ENCODE measurements at regions not wholly inside any gene's neighbourhood (a gene's known extent, or its start where the extent isn't known, plus 50 kb on each side); places are given as distances from the start of the nearest gene placed in this dataset.

DNA sequence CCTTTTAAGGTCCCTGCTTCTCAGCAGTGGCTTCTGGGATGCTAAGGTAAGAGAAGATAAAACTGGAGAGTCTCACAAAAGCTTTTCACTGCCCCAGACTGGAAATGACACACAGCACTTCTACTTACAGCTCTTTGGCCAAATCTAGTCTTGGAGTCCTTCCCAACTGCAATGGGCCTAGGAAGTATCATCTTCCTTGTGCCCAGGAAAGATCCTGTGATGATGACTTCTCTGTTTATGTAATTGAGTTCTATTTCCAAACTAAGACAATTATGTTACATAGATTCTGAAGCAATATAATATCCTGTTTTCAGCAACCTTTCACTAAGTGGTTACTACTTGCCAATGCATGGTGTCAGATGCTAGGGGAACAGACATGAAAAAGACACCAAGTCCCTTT lies 234.1 kb downstream of the PTEN start:
- H3K36me3 ChIP-seq = no peaks in the 10 kb centered on the region
- H3K27me3 ChIP-seq = no peaks in the 10 kb centered on the region
- no peak for TF ChIP-seq POLR2A (IDR thresholded peaks at IDR 0.05)
- no peak for TF ChIP-seq POLR2AphosphoS5 (IDR thresholded peaks at IDR 0.05)
- TF ChIP-seq CTCF (IDR thresholded peaks at IDR 0.05) = no peak
- no peak for DNase-seq (ENCODE audit: low spot score in 2 of 2)
- intact Hi-C loops (cut with DNase I; ENCODE audit: low total_unique reads) = no loop called here
- no peak overlapping the region for H3K4me3 ChIP-seq
- H3K4me1 ChIP-seq = no peaks in the 10 kb centered on the region
- H3K9me3 ChIP-seq = no peaks in the 10 kb centered on the region
- H3K27ac ChIP-seq = no peak overlapping the region

DNA sequence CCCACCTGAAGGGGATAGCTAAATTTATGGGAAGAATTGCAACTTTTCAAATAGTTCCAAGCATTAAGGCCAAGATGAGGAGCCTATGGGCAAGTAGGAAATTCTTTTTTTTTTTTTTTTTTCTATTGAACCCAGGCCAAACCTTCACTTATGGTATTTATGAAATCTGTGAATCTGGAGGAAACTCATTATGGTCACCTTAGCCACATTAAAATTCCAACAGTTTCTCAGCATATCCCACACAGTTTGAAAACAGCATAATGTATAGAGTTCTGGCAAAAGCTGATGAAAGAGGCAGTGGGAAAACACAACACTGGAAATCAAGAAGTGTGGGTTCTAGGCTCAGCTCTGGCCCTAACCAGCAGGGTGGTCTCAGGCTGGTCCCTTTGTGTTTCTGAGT lies 236.9 kb downstream of the PTEN start:
- intact Hi-C loops (cut with DNase I; ENCODE audit: low total_unique reads) = no loop called here

DNA sequence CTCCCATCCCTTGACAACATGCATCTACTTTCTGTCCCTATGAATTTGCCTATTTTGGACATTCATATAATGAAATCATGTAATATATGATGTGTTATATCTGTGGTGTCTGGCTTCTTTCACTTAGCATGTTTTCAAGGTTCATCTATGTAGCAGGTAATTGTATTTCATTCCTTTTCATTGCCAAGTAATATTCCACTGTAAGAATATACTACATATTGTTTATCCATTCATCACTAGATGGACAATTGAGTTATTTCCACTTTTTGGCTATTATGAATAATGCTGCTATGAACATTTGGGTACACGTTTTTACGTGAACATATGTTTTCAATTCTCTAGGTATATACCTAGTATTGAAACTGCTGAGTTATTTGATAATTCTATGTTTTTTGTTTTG lies 238.2 kb downstream of the PTEN start:
- no peaks in the 10 kb centered on the region for H3K9me3 ChIP-seq
- DNase-seq (ENCODE audit: low spot score in 2 of 2) = no peak
- TF ChIP-seq POLR2AphosphoS5 (IDR thresholded peaks at IDR 0.05) (no peak), POLR2A (IDR thresholded peaks at IDR 0.05) (no peak), CTCF (IDR thresholded peaks at IDR 0.05) (no peak)
- no peaks in the 10 kb centered on the region for H3K36me3 ChIP-seq
- intact Hi-C loops (cut with DNase I; ENCODE audit: low total_unique reads) = no loop called here
- no peaks in the 10 kb centered on the region for H3K27me3 ChIP-seq
- no peak overlapping the region for H3K27ac ChIP-seq
- H3K4me1 ChIP-seq = no peaks in the 10 kb centered on the region
- H3K4me3 ChIP-seq = no peak overlapping the region

More for the DNA sequence above, 236.9 kb downstream of the PTEN start:
- Histone ChIP-seq H3K4me3 (no peak overlapping the region), H3K27me3 (no peaks in the 10 kb centered on the region), H3K36me3 (no peaks in the 10 kb centered on the region), H3K4me1 (no peaks in the 10 kb centered on the region), H3K9me3 (no peaks in the 10 kb centered on the region), H3K27ac (no peak overlapping the region)
- TF ChIP-seq POLR2A (IDR thresholded peaks at IDR 0.05) = no peak
- TF ChIP-seq POLR2AphosphoS5 (IDR thresholded peaks at IDR 0.05) = no peak
- TF ChIP-seq CTCF (IDR thresholded peaks at IDR 0.05) = no peak
- DNase-seq (ENCODE audit: low spot score in 2 of 2) = no peak

GRCh38 chr10:88103576-88103975 lies 240.2 kb downstream of the PTEN start:
- no peaks in the 10 kb centered on the region for H3K27me3 ChIP-seq
- H3K27ac ChIP-seq = no peak overlapping the region
- DNase-seq (ENCODE audit: low spot score in 2 of 2) = no peak
- TF ChIP-seq POLR2A (IDR thresholded peaks at IDR 0.05) (no peak), CTCF (IDR thresholded peaks at IDR 0.05) (no peak), POLR2AphosphoS5 (IDR thresholded peaks at IDR 0.05) (no peak)
- no peaks in the 10 kb centered on the region for H3K36me3 ChIP-seq
- H3K4me3 ChIP-seq = no peak overlapping the region
- intact Hi-C loops (cut with DNase I; ENCODE audit: low total_unique reads) = no loop called here
- H3K9me3 ChIP-seq = no peaks in the 10 kb centered on the region
- no peaks in the 10 kb centered on the region for H3K4me1 ChIP-seq

DNA sequence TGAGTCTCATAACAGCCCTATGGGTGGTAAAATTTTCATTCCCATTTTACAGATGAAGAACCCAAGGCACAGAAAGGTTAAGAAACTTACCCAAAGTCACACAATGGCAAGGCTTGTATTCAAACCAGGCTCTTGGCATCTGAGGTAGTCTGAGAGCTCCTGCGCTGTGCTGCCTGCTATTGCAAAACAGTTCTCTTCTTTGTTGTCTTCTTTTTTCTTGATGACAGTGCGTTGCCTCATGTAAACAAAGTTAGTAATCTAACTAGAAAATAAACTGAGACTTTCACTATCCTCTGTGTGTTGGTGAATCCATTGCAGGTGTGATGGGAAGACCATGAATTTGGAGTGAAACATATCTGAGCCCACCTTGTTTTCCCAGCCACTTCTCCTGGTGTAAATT lies 240.8 kb downstream of the PTEN start:
- TF ChIP-seq POLR2AphosphoS5 (IDR thresholded peaks at IDR 0.05) = no peak
- no peak for TF ChIP-seq POLR2A (IDR thresholded peaks at IDR 0.05)
- no peak for TF ChIP-seq CTCF (IDR thresholded peaks at IDR 0.05)
- no peak for DNase-seq (ENCODE audit: low spot score in 2 of 2)
- intact Hi-C loops (cut with DNase I; ENCODE audit: low total_unique reads) = no loop called here
- H3K9me3 ChIP-seq = no peaks in the 10 kb centered on the region
- no peak overlapping the region for H3K27ac ChIP-seq
- H3K36me3 ChIP-seq = no peaks in the 10 kb centered on the region
- H3K27me3 ChIP-seq = no peaks in the 10 kb centered on the region
- H3K4me1 ChIP-seq = no peaks in the 10 kb centered on the region
- H3K4me3 ChIP-seq = no peak overlapping the region
